HG03066 (cell line): ENCODE measurements at regions not wholly inside any gene's neighbourhood (a gene's known extent, or its start where the extent isn't known, plus 50 kb on each side); places are given as distances from the start of the nearest gene placed in this dataset.

Source experiments
- ATAC-seq: cut with Tn5 transposase; IDR thresholded peaks from one replicate; pipeline ENCODE4 v1.9.1; 2021; ENCODE audit warnings: low read depth; ENCODE audit not compliant: unreplicated experiment

- no peak for ATAC-seq
Observed at GRCh38 chr12:93173178-93173957, 204.4 kb upstream of the NUDT4 start.

GRCh38 chr12:93174048-93174447 is 203.7 kb upstream of the NUDT4 start:
- no peak for ATAC-seq

- no peak for ATAC-seq
Observed at GRCh38 chr12:93174473-93174872, 203.3 kb upstream of the NUDT4 start.

GRCh38 chr12:93176165-93176564 is 201.6 kb upstream of the NUDT4 start:
- no peak for ATAC-seq

GRCh38 chr12:93176610-93177126 is 201.1 kb upstream of the NUDT4 start:
- ATAC-seq: no peak

GRCh38 chr12:93177208-93178153 is 200.2 kb upstream of the NUDT4 start:
- ATAC-seq: no peak

- no peak for ATAC-seq
Observed at GRCh38 chr12:93178154-93178878, 199.4 kb upstream of the NUDT4 start.

GRCh38 chr12:93179792-93180191 is 197.9 kb upstream of the NUDT4 start:
- ATAC-seq: no peak

GRCh38 chr12:93180566-93180965 is 197.2 kb upstream of the NUDT4 start:
- ATAC-seq: no peak

- no peak for ATAC-seq
Observed at GRCh38 chr12:93181409-93181965, 196.2 kb upstream of the NUDT4 start.

GRCh38 chr12:93183940-93184671 is 193.6 kb upstream of the NUDT4 start:
- ATAC-seq: peak; percentile 90

- peak; percentile 39 for ATAC-seq
Observed at GRCh38 chr12:93184672-93185368, 192.9 kb upstream of the NUDT4 start.

GRCh38 chr12:93185369-93185741 is 192.4 kb upstream of the NUDT4 start:
- no peak for ATAC-seq

GRCh38 chr12:93186131-93186530 is 191.6 kb upstream of the NUDT4 start:
- no peak for ATAC-seq

- ATAC-seq: no peak
Observed at GRCh38 chr12:93186621-93187020, 191.1 kb upstream of the NUDT4 start.

GRCh38 chr12:93191423-93191822 is 186.3 kb upstream of the NUDT4 start:
- ATAC-seq: no peak

- ATAC-seq: no peak
Observed at GRCh38 chr12:93191956-93192355, 185.8 kb upstream of the NUDT4 start.

- no peak for ATAC-seq
Observed at GRCh38 chr12:93192878-93193277, 184.8 kb upstream of the NUDT4 start.

- no peak for ATAC-seq
Observed at GRCh38 chr12:93195511-93195910, 182.2 kb upstream of the NUDT4 start.
